Mesenchymal stem cell (in vitro differentiated cells and primary cell): ENCODE measurements at regions not wholly inside any gene's neighbourhood (a gene's known extent, or its start where the extent isn't known, plus 50 kb on each side); places are given as distances from the start of the nearest gene placed in this dataset.

ENCODE experiments used
- DNase-seq: peaks from one replicate; pipeline ENCODE4 v3.0.0-alpha.2; 2013
- H2AFZ ChIP-seq: one replicate; pipeline ENCODE4 v1.6.1; 2013; ENCODE audit warnings: low read depth, mild to moderate bottlenecking, control low read depth, inconsistent platforms, low read length, moderate library complexity
- H2AK5ac ChIP-seq: 2 replicates; pipeline ENCODE4 v1.6.1; 2013; ENCODE audit warnings: low read length, moderate library complexity, mild to moderate bottlenecking, inconsistent platforms; ENCODE audit not compliant: severe bottlenecking
- H2BK120ac ChIP-seq: one replicate; pipeline ENCODE4 v1.6.1; 2013; ENCODE audit warnings: low read depth, mild to moderate bottlenecking, inconsistent platforms, low read length, moderate library complexity
- H2BK12ac ChIP-seq, 2 experiments: one replicate each; pipeline ENCODE4 v1.6.1; 2013; ENCODE audit warnings: inconsistent platforms in 2 of 2, low read length in 2 of 2, mild to moderate bottlenecking in 2 of 2, moderate library complexity in 2 of 2, control low read depth in 1 of 2
- H2BK15ac ChIP-seq: one replicate; pipeline ENCODE4 v1.6.1; 2013; ENCODE audit warnings: mild to moderate bottlenecking, low read depth, inconsistent platforms; ENCODE audit not compliant: poor library complexity, severe bottlenecking
- H2BK5ac ChIP-seq: 2 replicates; pipeline ENCODE4 v1.6.1; 2013; ENCODE audit warnings: low read depth, mild to moderate bottlenecking, low read length, control low read depth, inconsistent platforms; ENCODE audit not compliant: poor library complexity, severe bottlenecking
- H3K14ac ChIP-seq, 2 experiments: one replicate each; pipeline ENCODE4 v1.6.1; 2013; ENCODE audit warnings: inconsistent platforms in 2 of 2, low read length in 2 of 2, control low read depth in 1 of 2, mild to moderate bottlenecking in 1 of 2, moderate library complexity in 1 of 2
- H3K18ac ChIP-seq, 2 experiments: one replicate each; pipeline ENCODE4 v1.6.1; 2013; ENCODE audit warnings: inconsistent platforms in 2 of 2, low read length in 2 of 2, control low read depth in 1 of 2, low read depth in 1 of 2, mild to moderate bottlenecking in 1 of 2
- H3K23ac ChIP-seq, 2 experiments: one replicate each; pipeline ENCODE4 v1.6.1; 2013; ENCODE audit warnings: inconsistent platforms in 2 of 2, low read length in 2 of 2, mild to moderate bottlenecking in 2 of 2, moderate library complexity in 2 of 2, control low read depth in 1 of 2
- H3K27ac ChIP-seq: 2 replicates; pipeline ENCODE4 v1.5.1; 2013; ENCODE audit warnings: mild to moderate bottlenecking, moderate library complexity, low read length, control low read depth, inconsistent platforms; ENCODE audit not compliant: poor library complexity, severe bottlenecking
- H3K27me3 ChIP-seq, 2 experiments: 2 replicates each; pipeline versions ENCODE4 v1.6.1 to v1.7.0; 2013; ENCODE audit warnings: low read length in 2 of 2, mild to moderate bottlenecking in 2 of 2, moderate library complexity in 2 of 2, control low read depth in 1 of 2, inconsistent platforms in 1 of 2; ENCODE audit not compliant: control insufficient read depth in 1 of 2, insufficient read depth in 1 of 2
- H3K36me3 ChIP-seq, 2 experiments: 2 replicates each; pipeline versions ENCODE4 v1.6.1 to v1.7.0; 2013; ENCODE audit warnings: low read length in 2 of 2, control low read depth in 1 of 2, inconsistent platforms in 1 of 2, low read depth in 1 of 2, mild to moderate bottlenecking in 1 of 2; ENCODE audit not compliant: insufficient read depth in 2 of 2, control insufficient read depth in 1 of 2
- H3K4ac ChIP-seq, 2 experiments: one replicate each; pipeline ENCODE4 v1.6.1; 2013; ENCODE audit warnings: inconsistent platforms in 2 of 2, low read length in 2 of 2, mild to moderate bottlenecking in 2 of 2, moderate library complexity in 2 of 2, control low read depth in 1 of 2, low read depth in 1 of 2
- H3K4me1 ChIP-seq: 2 replicates; pipeline ENCODE4 v1.6.1; 2013; ENCODE audit warnings: low read depth, low read length, control low read depth; ENCODE audit not compliant: control insufficient read depth, insufficient read depth
- H3K4me2 ChIP-seq: 2 replicates; pipeline ENCODE4 v1.6.1; 2013; ENCODE audit warnings: low read length, mild to moderate bottlenecking, inconsistent platforms; ENCODE audit not compliant: poor library complexity, severe bottlenecking
- H3K4me3 ChIP-seq, 2 experiments: 2 replicates each; pipeline versions ENCODE4 v1.5.1 to v1.7.0; 2013; ENCODE audit warnings: low read length in 2 of 2, mild to moderate bottlenecking in 2 of 2, control low read depth in 1 of 2, low read depth in 1 of 2; ENCODE audit not compliant: insufficient read depth in 1 of 2
- H3K79me1 ChIP-seq: replicated peaks from 2 replicates; pipeline ENCODE4 v1.6.1; 2013; ENCODE audit warnings: mild to moderate bottlenecking, control low read depth, low read length, inconsistent platforms; ENCODE audit not compliant: poor library complexity, severe bottlenecking
- H3K9ac ChIP-seq: 2 replicates; pipeline ENCODE4 v1.7.0; 2013; ENCODE audit warnings: mild to moderate bottlenecking, low read length, moderate library complexity
- H3K9me3 ChIP-seq: 2 replicates; pipeline ENCODE4 v1.7.0; 2013; ENCODE audit warnings: mild to moderate bottlenecking, low read length; ENCODE audit not compliant: control insufficient read depth
- H4K8ac ChIP-seq: one replicate; pipeline ENCODE4 v1.6.1; 2013; ENCODE audit warnings: inconsistent platforms, mild to moderate bottlenecking, low read length, moderate library complexity
- H4K91ac ChIP-seq: one replicate; pipeline ENCODE4 v1.6.1; 2013; ENCODE audit warnings: mild to moderate bottlenecking, low read length, inconsistent platforms
- WGBS: methylation state at CpG from one replicate; pipeline ENCODE4 v1.1.7; 2013; ENCODE audit warnings: mixed read lengths; 5-methylcytosine and 5-hydroxymethylcytosine counted together

DNA sequence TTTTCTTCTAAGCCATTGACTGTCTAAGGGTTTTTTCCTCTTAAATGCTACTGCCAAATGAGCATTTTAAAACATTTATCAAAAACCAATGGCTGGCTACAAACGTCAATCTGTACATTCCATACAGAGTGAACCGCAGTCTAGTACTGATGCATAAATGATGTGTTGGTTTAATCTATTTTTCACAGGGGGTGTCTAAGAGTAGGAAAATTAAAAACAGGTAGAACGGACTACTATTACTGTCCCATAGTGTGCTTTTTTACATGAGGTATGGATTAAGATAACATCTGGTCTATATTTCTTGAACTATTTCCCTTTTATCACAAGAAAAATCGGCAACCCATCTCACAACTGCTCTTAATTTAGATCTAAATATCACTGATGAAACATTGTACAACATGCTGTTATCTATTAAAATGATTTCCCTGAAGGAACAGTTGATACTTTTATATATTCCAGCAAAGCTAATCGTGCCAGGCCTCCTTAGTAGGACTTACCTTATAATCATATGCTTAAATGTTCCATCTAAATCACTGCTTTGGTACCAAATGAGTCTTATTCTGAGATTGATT, 172.9 kb upstream of the CDKN3 start:
- Histone ChIP-seq H3K36me3 (no peaks in the 10 kb centered on the region), H4K8ac (no peak overlapping the region), H3K18ac (no peak overlapping the region)

DNA sequence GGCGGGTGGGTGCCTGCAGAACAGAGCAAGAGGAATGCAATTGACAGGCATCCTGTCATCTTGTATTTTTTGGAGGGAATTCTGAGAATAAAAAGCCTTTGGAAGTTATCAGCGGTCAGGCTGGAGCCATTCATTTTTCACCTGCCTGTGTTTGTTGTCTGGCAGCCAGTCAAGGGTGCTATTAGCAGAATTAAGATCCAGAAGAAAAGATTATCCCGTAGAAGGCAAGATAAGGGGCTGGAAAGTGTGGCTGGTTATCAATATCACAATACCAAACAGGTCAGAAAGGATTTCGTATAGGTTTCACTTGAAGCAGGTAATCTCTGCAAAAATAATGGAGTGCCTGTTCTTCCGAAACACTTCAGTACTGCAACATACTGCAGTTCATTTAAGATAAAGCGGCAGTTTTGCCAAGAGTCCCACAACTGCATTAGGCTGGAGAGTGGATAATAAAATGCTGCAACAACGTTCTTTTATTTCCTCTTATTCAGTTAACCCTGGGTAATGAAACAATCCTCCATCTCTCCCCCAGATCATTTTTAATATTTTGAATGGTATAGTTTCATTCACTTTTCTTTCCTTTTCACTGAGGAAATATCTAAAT, 171.2 kb upstream of the CDKN3 start:
- H3K4ac ChIP-seq: no peak overlapping the region
- no peak overlapping the region for H2AFZ ChIP-seq
- H2BK120ac ChIP-seq: no peak overlapping the region
- 70% methylated on average over 7 of the region's 7 CpGs for WGBS
- no peak overlapping the region for H4K91ac ChIP-seq
- no peak overlapping the region for H3K23ac ChIP-seq
- H3K9ac ChIP-seq: no peak overlapping the region
- no peak overlapping the region for H2BK5ac ChIP-seq
- no peaks in the 10 kb centered on the region for H3K79me1 ChIP-seq
- H3K4me3 ChIP-seq: no peak overlapping the region
- no peaks in the 10 kb centered on the region for H3K9me3 ChIP-seq
- no peaks in the 10 kb centered on the region for H3K4me1 ChIP-seq
- peaks cover 0 to 4% of the 10 kb centered on the region in 2 experiments for H3K27me3 ChIP-seq
- no peak overlapping the region for H2BK15ac ChIP-seq
- H2BK12ac ChIP-seq: no peak overlapping the region
- no peak overlapping the region for H3K14ac ChIP-seq
- no peaks in the 10 kb centered on the region for H3K36me3 ChIP-seq
- H3K4me2 ChIP-seq: no peak overlapping the region
- no peak overlapping the region for H3K18ac ChIP-seq
- no peak overlapping the region for H3K27ac ChIP-seq
- no peak for DNase-seq
- no peak overlapping the region for H4K8ac ChIP-seq
- H2AK5ac ChIP-seq: no peak overlapping the region

More for the DNA sequence above, 172.9 kb upstream of the CDKN3 start:
- Histone ChIP-seq H2BK120ac (no peak overlapping the region), H3K23ac (no peak overlapping the region), H3K9ac (no peak overlapping the region), H3K9me3 (no peaks in the 10 kb centered on the region), H2BK15ac (no peak overlapping the region), H3K27ac (no peak overlapping the region), H2AK5ac (no peak overlapping the region), H3K4me2 (no peak overlapping the region), H2AFZ (no peak overlapping the region), H4K91ac (no peak overlapping the region), H3K4ac (no peak overlapping the region), H3K4me1 (peaks cover 10% of the 10 kb centered on the region), H3K79me1 (no peaks in the 10 kb centered on the region), H3K4me3 (no peak overlapping the region), H3K14ac (no peak overlapping the region), H3K27me3 (peaks cover 0 to 7% of the 10 kb centered on the region in 2 experiments), H2BK5ac (no peak overlapping the region), H2BK12ac (no peak overlapping the region)
- DNase-seq: no peak
- WGBS: 100% methylated on average over 3 of the region's 5 CpGs

DNA sequence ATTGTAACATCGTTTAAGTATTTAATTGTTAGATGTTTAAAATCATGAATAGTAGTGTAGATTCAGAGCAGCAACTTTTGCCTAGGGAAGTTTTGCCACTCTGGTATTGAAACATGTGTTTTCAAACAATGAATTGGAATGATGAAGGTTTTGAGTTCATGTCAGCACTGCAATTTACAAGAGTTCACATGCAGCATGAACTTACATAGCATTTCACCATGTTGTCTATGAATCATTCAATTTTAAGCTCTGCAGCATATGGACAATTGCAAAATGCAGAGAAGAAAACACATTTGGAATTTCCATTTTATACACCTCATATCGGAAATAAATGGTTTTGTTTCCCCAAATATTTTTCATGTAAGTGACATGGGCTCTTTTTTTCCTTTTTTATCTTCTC, 170.7 kb upstream of the CDKN3 start:
- peaks cover 0 to 4% of the 10 kb centered on the region in 2 experiments for H3K27me3 ChIP-seq
- no peak overlapping the region for H2BK120ac ChIP-seq
- H2BK15ac ChIP-seq: no peak overlapping the region
- H4K8ac ChIP-seq: no peak overlapping the region
- no peak overlapping the region for H3K9ac ChIP-seq
- 95% methylated on average over 1 of the region's 2 CpGs for WGBS
- H2BK12ac ChIP-seq: no peak overlapping the region
- H3K79me1 ChIP-seq: no peaks in the 10 kb centered on the region
- H3K4me2 ChIP-seq: no peak overlapping the region
- no peak for DNase-seq
- H3K14ac ChIP-seq: no peak overlapping the region
- H3K27ac ChIP-seq: no peak overlapping the region
- H3K4me3 ChIP-seq: no peak overlapping the region
- no peaks in the 10 kb centered on the region for H3K36me3 ChIP-seq
- no peak overlapping the region for H3K23ac ChIP-seq
- no peaks in the 10 kb centered on the region for H3K9me3 ChIP-seq
- H3K4me1 ChIP-seq: no peaks in the 10 kb centered on the region
- no peak overlapping the region for H2AFZ ChIP-seq
- no peak overlapping the region for H2AK5ac ChIP-seq
- H3K18ac ChIP-seq: no peak overlapping the region
- no peak overlapping the region for H2BK5ac ChIP-seq
- no peak overlapping the region for H4K91ac ChIP-seq
- no peak overlapping the region for H3K4ac ChIP-seq

DNA sequence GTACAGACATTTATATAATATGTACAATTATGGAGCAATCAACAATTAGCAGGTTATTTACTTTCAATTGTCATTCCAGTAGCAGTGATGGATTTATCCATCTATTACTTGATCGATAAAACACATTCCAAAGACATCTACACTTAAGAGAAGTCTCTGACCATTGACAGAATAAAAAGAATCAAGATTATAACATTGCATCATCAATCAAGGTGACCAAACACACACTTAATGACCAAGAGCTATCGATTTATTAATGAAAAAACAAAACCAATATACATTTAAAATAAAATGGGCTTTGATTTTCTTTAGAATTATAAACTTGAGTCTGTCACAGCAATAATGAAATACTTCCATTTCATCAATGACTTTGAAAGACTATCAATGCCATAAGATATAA, 170.2 kb upstream of the CDKN3 start:
- Histone ChIP-seq H3K27ac (no peak overlapping the region), H3K4me3 (no peak overlapping the region), H3K4me2 (no peak overlapping the region), H3K18ac (no peak overlapping the region), H3K14ac (no peak overlapping the region), H2BK12ac (no peak overlapping the region), H2BK5ac (no peak overlapping the region), H3K9ac (no peak overlapping the region), H3K79me1 (no peaks in the 10 kb centered on the region), H3K9me3 (no peaks in the 10 kb centered on the region), H2AFZ (no peak overlapping the region), H3K4me1 (no peaks in the 10 kb centered on the region), H2AK5ac (no peak overlapping the region), H4K91ac (no peak overlapping the region), H2BK120ac (no peak overlapping the region), H4K8ac (no peak overlapping the region), H3K36me3 (no peaks in the 10 kb centered on the region), H2BK15ac (no peak overlapping the region), H3K23ac (no peak overlapping the region), H3K27me3 (peaks cover 0 to 4% of the 10 kb centered on the region in 2 experiments), H3K4ac (no peak overlapping the region)
- 97% methylated on average over 1 of the region's 2 CpGs for WGBS
- DNase-seq: no peak
